EL (cell line): ENCODE measurements at regions not wholly inside any gene's neighbourhood (a gene's known extent, or its start where the extent isn't known, plus 50 kb on each side); places are given as distances from the start of the nearest gene placed in this dataset.
A peak's percentile ranks its signal among the peaks of the same experiment; 100 is the strongest.
"Not testable (repeated sequence)": the region's sequence is repeated elsewhere in the genome, so short reads cannot be mapped to it uniquely, and the experiment has no call there.

Source experiments
- DNase-seq: peaks from one replicate; pipeline ENCODE4 v3.0.0-alpha.2; 2016

GRCh38 chrX:101823236-101823635, 108.6 kb downstream of the ZMAT1 start:
- no peak for DNase-seq

- not testable (repeated sequence) for DNase-seq
Measured at GRCh38 chrX:101817739-101818138, 114.1 kb downstream of the ZMAT1 start.

GRCh38 chrX:101813200-101813599, 118.6 kb downstream of the ZMAT1 start:
- DNase-seq, result no peak

- DNase-seq, result peak; percentile 4
Measured at GRCh38 chrX:101803451-101803850, 128.4 kb downstream of the ZMAT1 start.

- DNase-seq, result peak; percentile 86
Measured at GRCh38 chrX:101799387-101799786, 132.4 kb downstream of the ZMAT1 start.

- DNase-seq, result no peak
Measured at GRCh38 chrX:101787934-101788333, 128.3 kb upstream of the ARMCX2 start.

- no peak for DNase-seq
Measured at GRCh38 chrX:101785142-101785541, 125.5 kb upstream of the ARMCX2 start.

- DNase-seq, result not testable (repeated sequence)
Measured at GRCh38 chrX:101780421-101780820, 120.8 kb upstream of the ARMCX2 start.

- no peak for DNase-seq
Measured at GRCh38 chrX:101774340-101774739, 114.7 kb upstream of the ARMCX2 start.

- DNase-seq, result no peak
Measured at GRCh38 chrX:101764538-101764937, 104.9 kb upstream of the ARMCX2 start.

GRCh38 chrX:101759000-101759399, 99.3 kb upstream of the ARMCX2 start:
- peak; percentile 24 for DNase-seq

- no peak for DNase-seq
Measured at GRCh38 chrX:101750744-101751143, 91.1 kb upstream of the ARMCX2 start.

- DNase-seq, result no peak
Measured at GRCh38 chrX:101749436-101749835, 89.8 kb upstream of the ARMCX2 start.

- DNase-seq, result no peak
Measured at GRCh38 chrX:101745046-101745445, 85.4 kb upstream of the ARMCX2 start.

GRCh38 chrX:101744085-101744484, 84.4 kb upstream of the ARMCX2 start:
- no peak for DNase-seq

GRCh38 chrX:101740642-101741041, 81.0 kb upstream of the ARMCX2 start:
- no peak for DNase-seq

GRCh38 chrX:101738867-101739266, 79.2 kb upstream of the ARMCX2 start:
- DNase-seq, result not testable (repeated sequence)

- not testable (repeated sequence) for DNase-seq
Measured at GRCh38 chrX:101738411-101738810, 78.8 kb upstream of the ARMCX2 start.

GRCh38 chrX:101736651-101737050, 77.0 kb upstream of the ARMCX2 start:
- DNase-seq, result no peak

- no peak for DNase-seq
Measured at GRCh38 chrX:101732870-101733269, 73.2 kb upstream of the ARMCX2 start.

- DNase-seq, result no peak
Measured at GRCh38 chrX:101729986-101730385, 70.3 kb upstream of the ARMCX2 start.
